CD4-positive, CD25-positive, alpha-beta regulatory T cell (primary cell): ENCODE measurements at regions not wholly inside any gene's neighbourhood (a gene's known extent, or its start where the extent isn't known, plus 50 kb on each side); places are given as distances from the start of the nearest gene placed in this dataset.
"Not testable (repeated sequence)": the region's sequence is repeated elsewhere in the genome, so short reads cannot be mapped to it uniquely, and the experiment has no call there.

Experiments
- ATAC-seq, 2 donors: fragments of 150-1000 bp; cut with Tn5 transposase; one replicate each; pipeline ENCODE4 v1.10.0; 2021; ENCODE audit warnings: low read depth in 2 of 2, moderate number of reproducible peaks in 2 of 2, moderate library complexity in 1 of 2
- DNase-seq, 3 donors: peaks; one replicate each; pipeline versions ENCODE4 v3.0.0 to v3.0.0-alpha.2; 2012 to 2022; ENCODE audit warnings: mixed read lengths in 1 of 3
- H3K27ac ChIP-seq: one replicate; pipeline ENCODE4 v1.7.0; 2013; ENCODE audit warnings: mild to moderate bottlenecking, low read length; ENCODE audit not compliant: insufficient read depth, poor library complexity, severe bottlenecking
- H3K27me3 ChIP-seq: one replicate; pipeline ENCODE4 v1.7.0; 2013; ENCODE audit warnings: low read length; ENCODE audit not compliant: control insufficient read depth, insufficient read depth
- H3K36me3 ChIP-seq: one replicate; pipeline ENCODE4 v1.7.0; 2013; ENCODE audit warnings: mild to moderate bottlenecking, low read length, moderate library complexity; ENCODE audit not compliant: control insufficient read depth, insufficient read depth
- H3K4me1 ChIP-seq: 2 replicates; pipeline ENCODE4 v1.7.0; 2013; ENCODE audit warnings: mild to moderate bottlenecking, low read length; ENCODE audit not compliant: insufficient read depth, control insufficient read depth, poor library complexity, severe bottlenecking
- H3K4me3 ChIP-seq: one replicate; pipeline ENCODE4 v1.7.0; 2013; ENCODE audit warnings: low read depth, mild to moderate bottlenecking, low read length, moderate library complexity
- H3K9me3 ChIP-seq, 2 experiments: 1 replicate in 1 of 2; 2 replicates in 1 of 2; pipeline ENCODE4 v1.7.0; 2013; ENCODE audit warnings: low read length in 2 of 2, mild to moderate bottlenecking in 1 of 2, moderate library complexity in 1 of 2; ENCODE audit not compliant: control insufficient read depth in 2 of 2
- H3K27ac Mint-ChIP-seq, 3 donors: one replicate each; pipeline ENCODE4 v1.8.0; 2020 to 2022; ENCODE audit warnings: mild to moderate bottlenecking in 3 of 3, mixed read lengths in 3 of 3, moderate library complexity in 2 of 3
- H3K27me3 Mint-ChIP-seq: one replicate; pipeline ENCODE4 v1.8.0; 2022; ENCODE audit warnings: mild to moderate bottlenecking, mixed read lengths
- H3K36me3 Mint-ChIP-seq: one replicate; pipeline ENCODE4 v1.8.0; 2020; ENCODE audit warnings: mixed read lengths
- H3K4me1 Mint-ChIP-seq, 4 donors: one replicate each; pipeline ENCODE4 v1.8.0; 2020 to 2022; ENCODE audit warnings: mixed read lengths in 4 of 4, mild to moderate bottlenecking in 1 of 4
- H3K4me3 Mint-ChIP-seq, 4 donors: one replicate each; pipeline ENCODE4 v1.8.0; 2020 to 2022; ENCODE audit warnings: mild to moderate bottlenecking in 4 of 4, mixed read lengths in 4 of 4, moderate library complexity in 3 of 4
- H3K9me3 Mint-ChIP-seq, 7 donors: one replicate each; pipeline ENCODE4 v1.8.0; 2020 to 2022; ENCODE audit warnings: mixed read lengths in 7 of 7, mild to moderate bottlenecking in 3 of 7, moderate library complexity in 2 of 7

DNA sequence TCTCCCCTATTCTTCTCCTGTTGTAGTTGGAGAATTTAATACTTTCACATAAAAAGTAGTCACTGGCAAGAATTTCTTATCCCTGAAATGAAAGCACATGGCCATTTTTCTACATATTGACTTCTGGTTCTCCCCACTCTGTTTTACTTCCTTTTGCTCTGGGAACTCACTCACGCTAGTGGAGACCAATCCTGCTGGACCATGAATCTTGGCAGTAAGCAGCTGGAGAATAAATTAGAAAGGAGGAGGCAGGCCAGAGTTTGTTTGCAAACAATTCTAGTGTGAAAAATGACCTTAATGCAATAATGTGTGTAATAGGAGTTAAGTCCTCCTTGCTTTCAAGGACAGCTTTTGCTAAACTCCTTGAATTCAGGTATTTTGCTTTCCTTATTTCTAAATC is 412.3 kb upstream of the CHORDC1 start:
- Mint-ChIP-seq H3K4me1 (no peaks in the 10 kb centered on the region), H3K27me3 (no peaks in the 10 kb centered on the region), H3K36me3 (no peaks in the 10 kb centered on the region), H3K27ac (no peak overlapping the region), H3K9me3 (peaks cover 0 to 15% (median 4%) of the 10 kb centered on the region in 7 donors), H3K4me3 (no peak overlapping the region)
- H3K27me3 ChIP-seq: no peaks in the 10 kb centered on the region
- ATAC-seq: no peak
- H3K9me3 ChIP-seq: peaks cover 0 to 8% of the 10 kb centered on the region in 2 experiments
- no peaks in the 10 kb centered on the region for H3K4me1 ChIP-seq
- no peaks in the 10 kb centered on the region for H3K36me3 ChIP-seq
- H3K4me3 ChIP-seq: no peak overlapping the region
- no peak for DNase-seq
- H3K27ac ChIP-seq: no peak overlapping the region

GRCh38 chr11:90630176-90630575 is 407.3 kb upstream of the CHORDC1 start:
- Histone ChIP-seq H3K4me3 (no peak overlapping the region), H3K27me3 (no peaks in the 10 kb centered on the region), H3K36me3 (no peaks in the 10 kb centered on the region), H3K9me3 (peaks cover 3% of the 10 kb centered on the region in 2 experiments), H3K4me1 (no peaks in the 10 kb centered on the region), H3K27ac (no peak overlapping the region)
- no peak overlapping the region for H3K4me3 Mint-ChIP-seq
- H3K27me3 Mint-ChIP-seq: no peaks in the 10 kb centered on the region
- H3K9me3 Mint-ChIP-seq: peaks cover 0 to 12% (median 5%) of the 10 kb centered on the region in 7 donors
- ATAC-seq (no peak), DNase-seq (no peak)
- no peaks in the 10 kb centered on the region for H3K4me1 Mint-ChIP-seq
- H3K27ac Mint-ChIP-seq: no peak overlapping the region
- no peaks in the 10 kb centered on the region for H3K36me3 Mint-ChIP-seq

DNA sequence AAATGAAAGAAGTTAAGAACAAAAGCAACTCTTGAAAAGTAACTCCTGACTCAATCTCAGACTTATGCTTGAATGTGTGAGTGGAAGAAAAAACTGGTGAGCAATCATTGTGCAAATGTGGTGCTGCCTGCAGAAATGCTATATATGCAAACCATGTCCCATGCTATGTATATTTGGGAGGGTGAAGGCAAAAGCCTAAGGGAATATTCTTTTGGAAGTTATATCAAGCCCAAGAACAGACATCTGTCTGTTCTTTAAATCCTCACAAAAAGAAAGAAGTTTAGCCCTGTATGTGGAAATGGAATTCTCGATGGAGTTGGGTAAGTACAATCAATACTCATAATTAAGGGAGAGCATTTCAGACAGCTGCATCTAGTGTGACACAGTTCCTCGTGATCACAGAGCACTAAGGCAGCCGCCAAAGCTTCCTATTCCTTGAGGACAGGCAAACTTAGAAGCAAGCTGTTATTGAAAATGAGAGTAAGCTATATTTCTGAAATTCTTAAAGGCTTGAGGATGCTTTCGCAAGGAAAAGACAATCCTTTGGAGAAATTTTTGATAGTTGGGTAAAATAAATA is 406.5 kb upstream of the CHORDC1 start:
- no peaks in the 10 kb centered on the region for H3K36me3 Mint-ChIP-seq
- Histone ChIP-seq H3K36me3 (no peaks in the 10 kb centered on the region), H3K27ac (no peak overlapping the region), H3K9me3 (peaks cover 3% of the 10 kb centered on the region in 2 experiments), H3K27me3 (no peaks in the 10 kb centered on the region), H3K4me1 (no peaks in the 10 kb centered on the region), H3K4me3 (no peak overlapping the region)
- H3K4me1 Mint-ChIP-seq: no peaks in the 10 kb centered on the region
- H3K27ac Mint-ChIP-seq: no peak overlapping the region
- H3K27me3 Mint-ChIP-seq: no peaks in the 10 kb centered on the region
- no peak for ATAC-seq
- no peak overlapping the region for H3K4me3 Mint-ChIP-seq
- DNase-seq: no peak
- peaks cover 0 to 8% (median 5%) of the 10 kb centered on the region in 7 donors for H3K9me3 Mint-ChIP-seq

- Histone ChIP-seq H3K4me1 (no peaks in the 10 kb centered on the region), H3K4me3 (no peak overlapping the region), H3K36me3 (no peaks in the 10 kb centered on the region), H3K9me3 (no peaks in the 10 kb centered on the region), H3K27ac (no peak overlapping the region), H3K27me3 (no peaks in the 10 kb centered on the region)
- Mint-ChIP-seq H3K27ac (no peak overlapping the region), H3K9me3 (peaks cover 0 to 10% (median 2%) of the 10 kb centered on the region in 7 donors), H3K36me3 (no peaks in the 10 kb centered on the region), H3K4me3 (no peak overlapping the region), H3K27me3 (no peaks in the 10 kb centered on the region), H3K4me1 (no peaks in the 10 kb centered on the region)
- DNase-seq (no peak), ATAC-seq (no peak)
These were observed 391.5 kb upstream of the CHORDC1 start for GRCh38 chr11:90614318-90614717.

DNA sequence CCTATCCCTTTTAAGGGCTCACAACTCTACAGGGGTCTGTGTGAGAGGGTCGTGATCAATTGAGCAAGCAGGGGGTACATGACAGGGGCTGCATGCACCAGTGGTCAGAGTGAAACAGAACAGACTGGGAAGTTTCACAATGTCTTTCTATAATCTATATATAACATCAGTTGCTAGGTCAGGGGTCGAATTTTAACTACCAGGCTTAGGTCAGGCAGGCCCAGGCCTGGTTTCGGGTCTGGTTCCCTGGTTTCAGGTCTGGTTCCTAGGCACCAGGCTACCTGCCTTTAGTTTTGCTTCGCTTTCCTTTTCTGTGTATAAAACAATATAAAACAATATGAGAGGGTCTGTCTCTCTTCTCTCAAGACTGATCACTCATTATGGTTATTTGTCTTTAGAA is 390.2 kb upstream of the CHORDC1 start:
- not testable (repeated sequence) for DNase-seq, H3K9me3 ChIP-seq, ATAC-seq, H3K27me3 Mint-ChIP-seq, H3K27me3 ChIP-seq, H3K9me3 Mint-ChIP-seq, H3K36me3 ChIP-seq, H3K27ac ChIP-seq, H3K4me1 ChIP-seq, H3K4me3 Mint-ChIP-seq, H3K27ac Mint-ChIP-seq, H3K4me1 Mint-ChIP-seq, H3K4me3 ChIP-seq, H3K36me3 Mint-ChIP-seq

GRCh38 chr11:90606721-90607120 is 383.9 kb upstream of the CHORDC1 start:
- no peaks in the 10 kb centered on the region for H3K27me3 Mint-ChIP-seq
- peaks cover under 1 to 10% (median 7%) of the 10 kb centered on the region in 7 donors for H3K9me3 Mint-ChIP-seq
- no peaks in the 10 kb centered on the region for H3K4me1 Mint-ChIP-seq
- Histone ChIP-seq H3K27me3 (no peaks in the 10 kb centered on the region), H3K9me3 (no peaks in the 10 kb centered on the region), H3K27ac (no peak overlapping the region), H3K36me3 (no peaks in the 10 kb centered on the region), H3K4me1 (no peaks in the 10 kb centered on the region), H3K4me3 (no peak overlapping the region)
- DNase-seq (no peak), ATAC-seq (no peak)
- no peak overlapping the region for H3K27ac Mint-ChIP-seq
- no peak overlapping the region for H3K4me3 Mint-ChIP-seq
- H3K36me3 Mint-ChIP-seq: no peaks in the 10 kb centered on the region

DNA sequence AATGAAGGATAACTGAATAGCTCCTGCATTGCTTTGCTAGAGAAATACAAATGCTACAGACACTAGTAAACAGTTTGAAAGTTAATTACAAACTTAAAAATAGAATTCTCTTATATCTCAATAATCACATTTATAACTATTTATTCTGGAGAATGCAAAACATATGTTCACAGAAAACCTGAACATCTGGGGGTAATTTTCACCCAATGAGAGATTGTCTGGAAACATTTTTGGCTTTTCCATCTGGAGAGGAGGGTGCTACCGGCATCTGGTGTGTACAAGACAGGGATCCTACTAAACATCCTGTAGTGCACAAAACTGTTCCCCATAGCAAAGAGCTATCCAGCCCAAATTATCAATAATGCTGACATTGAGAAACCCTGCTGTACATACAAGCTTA is 378.4 kb upstream of the CHORDC1 start:
- Histone ChIP-seq H3K9me3 (no peaks in the 10 kb centered on the region), H3K27me3 (no peaks in the 10 kb centered on the region), H3K4me1 (no peaks in the 10 kb centered on the region), H3K27ac (no peak overlapping the region), H3K36me3 (no peaks in the 10 kb centered on the region), H3K4me3 (no peak overlapping the region)
- H3K4me3 Mint-ChIP-seq: no peak overlapping the region
- DNase-seq (no peak), ATAC-seq (no peak)
- H3K27me3 Mint-ChIP-seq: no peaks in the 10 kb centered on the region
- H3K36me3 Mint-ChIP-seq: no peaks in the 10 kb centered on the region
- no peaks in the 10 kb centered on the region for H3K4me1 Mint-ChIP-seq
- H3K9me3 Mint-ChIP-seq: peaks cover 0 to 9% (median 5%) of the 10 kb centered on the region in 7 donors
- H3K27ac Mint-ChIP-seq: no peak overlapping the region

DNA sequence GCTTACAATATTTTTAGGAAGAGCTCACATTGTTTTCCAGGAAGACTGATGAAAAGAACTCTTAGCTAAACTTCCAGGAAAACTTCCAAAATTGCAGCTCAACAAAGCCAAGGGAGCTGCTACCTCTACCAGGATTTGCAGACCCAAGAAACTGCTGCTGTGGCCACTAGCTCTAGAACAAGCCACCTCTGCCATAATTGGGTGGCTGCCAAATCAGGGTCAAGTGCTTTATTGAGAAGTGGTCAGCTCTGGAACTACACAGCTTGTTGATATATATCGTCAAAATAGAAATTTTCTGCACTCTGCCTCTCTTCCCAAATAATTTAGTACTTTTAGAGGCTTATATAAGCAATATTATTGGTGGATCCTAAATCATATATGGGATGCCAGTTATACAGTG is 371.8 kb upstream of the CHORDC1 start:
- no peaks in the 10 kb centered on the region for H3K36me3 Mint-ChIP-seq
- H3K27me3 ChIP-seq: no peaks in the 10 kb centered on the region
- no peak overlapping the region for H3K27ac ChIP-seq
- ATAC-seq (no peak), DNase-seq (no peak)
- no peaks in the 10 kb centered on the region for H3K9me3 ChIP-seq
- H3K27me3 Mint-ChIP-seq: no peaks in the 10 kb centered on the region
- no peaks in the 10 kb centered on the region for H3K36me3 ChIP-seq
- no peak overlapping the region for H3K27ac Mint-ChIP-seq
- no peak overlapping the region for H3K4me3 Mint-ChIP-seq
- H3K4me3 ChIP-seq: no peak overlapping the region
- H3K4me1 Mint-ChIP-seq: no peaks in the 10 kb centered on the region
- peaks cover 0 to 11% (median 2%) of the 10 kb centered on the region in 7 donors for H3K9me3 Mint-ChIP-seq
- H3K4me1 ChIP-seq: no peaks in the 10 kb centered on the region
